ENCODE measurements at regions not wholly inside any gene's neighbourhood (a gene's known extent, or its start where the extent isn't known, plus 50 kb on each side); places are given as distances from the start of the nearest gene placed in this dataset.
A peak's percentile ranks its signal among the peaks of the same experiment; 100 is the strongest.

- DNase-seq, result no peak
These were observed 282.4 kb upstream of the CHAC2 start for GRCh38 chr2:53485021-53485728.

- no peak for DNase-seq
These were observed 283.1 kb upstream of the CHAC2 start for GRCh38 chr2:53484531-53484930.

GRCh38 chr2:53477517-53477916, 290.1 kb upstream of the CHAC2 start:
- DNase-seq, result no peak

GRCh38 chr2:53476834-53477233, 290.8 kb upstream of the CHAC2 start:
- DNase-seq, result no peak

GRCh38 chr2:53475766-53476165, 291.8 kb upstream of the CHAC2 start:
- DNase-seq, result no peak

DNA sequence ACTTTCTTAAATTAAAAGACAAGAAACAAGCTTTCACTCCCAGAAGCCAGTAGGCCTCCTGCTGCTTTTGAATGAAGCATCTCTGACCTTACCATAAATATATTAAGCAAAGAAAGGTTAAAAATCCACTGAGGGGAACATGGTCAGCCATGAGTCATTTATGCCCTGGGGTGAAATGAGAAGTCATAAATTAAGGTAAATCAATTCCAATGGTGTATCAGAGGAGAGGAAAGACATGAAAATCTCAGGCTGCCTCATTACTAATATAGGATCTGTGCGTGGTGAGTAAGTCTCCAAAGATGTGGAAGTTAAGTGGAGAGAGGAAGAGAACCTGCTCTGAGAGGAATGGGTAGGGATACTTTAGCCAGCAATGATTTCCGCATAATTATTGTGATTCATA, 292.3 kb upstream of the CHAC2 start:
- DNase-seq, result no peak

DNA sequence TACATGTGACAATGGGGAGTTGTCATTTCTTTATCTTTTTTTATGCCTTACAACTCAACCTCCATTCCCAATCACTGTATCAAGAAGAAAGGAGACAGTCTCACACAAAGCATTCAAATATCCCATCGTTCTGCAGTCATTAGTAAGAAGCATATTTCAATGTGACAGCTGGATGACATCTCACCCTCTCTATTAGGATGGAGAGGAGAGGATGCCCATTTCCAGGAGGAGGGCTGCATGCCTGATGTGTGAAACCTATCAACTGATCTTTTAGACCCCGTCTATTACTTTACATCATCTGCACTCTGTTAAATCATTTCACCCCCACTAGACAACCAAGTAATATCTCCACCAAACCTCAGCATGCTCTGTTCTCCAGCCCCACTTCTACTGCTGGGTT, 292.7 kb upstream of the CHAC2 start:
- DNase-seq, result no peak

DNA sequence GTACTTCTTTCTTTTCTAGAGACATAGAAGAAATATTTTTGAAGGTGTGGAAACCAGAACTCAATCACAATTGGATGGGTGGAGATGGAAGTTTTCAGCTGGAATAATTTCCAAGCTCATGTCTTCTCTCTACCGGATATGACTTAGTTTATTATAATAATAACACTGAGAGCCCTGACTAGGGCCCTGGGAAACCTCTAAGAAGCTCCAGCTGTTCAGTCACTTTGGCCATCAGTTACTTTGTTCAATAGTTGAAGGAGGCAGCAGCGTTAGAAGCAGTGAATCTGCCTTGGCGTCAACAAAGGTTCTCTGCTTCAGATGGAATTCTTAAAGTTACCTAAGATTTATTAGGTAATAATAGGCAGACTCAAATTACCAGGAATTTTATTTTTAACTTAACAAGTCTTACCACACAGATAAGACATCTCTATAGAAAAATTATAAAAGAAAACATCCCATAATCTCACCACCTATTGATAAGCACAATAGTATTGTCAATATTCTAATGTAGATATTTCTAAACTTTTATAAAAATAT, 293.8 kb upstream of the CHAC2 start:
- DNase-seq, result no peak

- DNase-seq, result peak; percentile 19
These were observed 294.4 kb upstream of the CHAC2 start for GRCh38 chr2:53473236-53473635.

DNA sequence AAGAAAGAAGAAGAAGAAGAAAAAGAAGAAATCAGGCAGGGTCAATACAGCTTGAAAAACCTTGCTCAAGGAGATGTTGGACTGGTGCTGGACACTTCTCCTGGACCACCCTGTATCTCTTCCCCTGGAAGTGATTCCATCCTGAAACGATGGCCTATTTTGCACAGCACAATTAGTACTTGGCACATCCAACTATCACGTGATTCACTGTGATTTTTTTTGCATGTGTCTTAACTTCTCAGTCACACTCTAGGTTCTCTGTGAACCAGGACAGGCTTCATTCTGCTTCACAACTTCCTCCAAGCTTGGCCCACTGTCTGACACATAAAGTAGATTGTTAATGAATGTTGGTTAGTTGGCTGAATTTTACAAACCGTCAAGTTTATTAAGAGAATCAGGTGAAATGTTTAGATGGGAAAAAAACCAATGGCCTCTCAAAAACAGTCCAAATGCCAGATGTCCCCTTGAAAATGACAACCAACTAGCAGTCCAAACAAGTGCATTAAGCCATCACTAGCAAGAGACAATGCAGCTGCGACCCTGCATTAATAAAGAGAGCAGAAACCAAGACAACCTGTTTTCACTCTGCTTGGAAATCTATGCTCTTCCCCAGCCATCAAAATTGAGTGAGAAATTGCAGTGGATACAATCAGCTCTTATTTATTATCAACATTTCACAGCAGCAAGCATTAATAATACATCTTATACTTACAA, 300.0 kb upstream of the CHAC2 start:
- DNase-seq, result no peak

DNA sequence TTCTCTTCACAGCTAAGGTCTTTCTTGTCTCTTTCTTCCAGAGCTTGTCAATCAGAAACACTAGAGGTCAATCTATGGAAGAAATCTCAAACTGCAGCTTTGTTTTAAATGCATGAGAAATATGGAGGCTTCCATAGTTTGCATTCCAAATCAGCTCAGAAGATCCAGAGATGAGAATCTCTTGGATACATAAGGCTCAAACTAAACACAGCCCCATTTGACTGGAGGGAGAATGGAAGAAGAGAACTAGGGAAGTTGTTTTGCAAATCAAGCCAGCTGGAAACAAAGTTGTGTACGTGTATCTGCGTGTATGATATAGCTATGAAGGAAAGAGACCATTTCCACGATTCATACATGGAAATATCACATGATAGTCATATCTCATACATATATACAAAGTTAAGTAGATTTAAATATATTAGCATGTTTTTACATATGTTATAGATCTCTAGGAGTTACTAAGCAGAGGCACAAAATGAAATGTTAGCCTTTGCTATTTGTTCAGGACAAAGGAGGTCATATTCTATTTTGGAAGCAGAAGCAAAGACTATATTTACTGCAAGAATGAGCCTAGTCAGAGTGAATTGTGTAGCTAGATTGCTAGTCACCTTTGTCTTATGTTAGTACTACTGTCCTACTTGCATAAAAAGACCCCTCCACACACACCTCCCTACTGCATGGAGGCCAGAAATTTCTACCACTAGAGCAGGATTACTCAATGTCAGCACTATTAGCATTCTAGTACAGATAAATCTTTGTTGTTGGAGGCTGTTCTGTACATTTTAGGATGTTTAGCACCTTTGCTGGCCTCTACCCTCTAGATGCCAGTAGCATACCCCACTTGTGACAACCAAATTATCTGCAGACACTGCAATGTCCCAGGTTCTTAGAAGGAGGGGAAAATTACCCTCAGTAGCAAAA, 303.5 kb upstream of the CHAC2 start:
- no peak for DNase-seq

DNA sequence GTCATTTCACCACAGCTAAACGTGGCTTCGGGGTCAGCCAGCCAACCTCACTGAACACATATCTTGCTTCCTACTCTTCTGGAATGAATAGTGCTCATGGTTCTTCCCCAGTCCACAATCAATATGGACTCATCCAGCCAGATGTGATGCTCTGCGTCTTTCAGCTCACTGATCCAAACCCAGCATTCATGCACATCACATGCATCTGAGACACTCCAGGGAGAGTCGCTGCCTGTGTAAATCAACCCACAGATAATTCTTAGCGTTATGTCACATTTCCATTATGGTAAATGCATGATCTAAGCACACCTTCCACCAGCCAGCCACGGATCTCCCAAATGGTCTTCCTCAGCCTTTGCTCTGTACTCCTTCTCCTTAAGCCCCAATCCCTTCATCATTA, 306.7 kb upstream of the CHAC2 start:
- DNase-seq, result no peak

DNA sequence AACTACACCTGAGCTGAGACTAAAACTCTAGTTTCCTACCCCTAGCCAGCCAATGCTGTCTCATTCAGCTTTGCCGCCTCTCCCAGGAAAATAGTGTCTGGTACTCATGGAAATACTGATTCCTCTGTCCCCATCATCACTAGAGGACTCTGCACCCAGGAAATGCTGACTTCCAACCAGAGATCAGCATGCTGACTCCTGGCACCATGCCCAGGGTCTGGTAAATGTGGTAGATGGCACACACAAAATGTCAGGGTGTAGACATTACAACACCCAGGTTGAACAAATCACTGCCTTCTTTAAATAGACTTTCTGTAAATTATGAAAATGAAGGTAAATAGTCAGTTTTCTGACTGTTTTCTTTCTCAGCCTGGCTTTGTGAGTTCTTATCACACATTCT, 307.3 kb upstream of the CHAC2 start:
- DNase-seq, result peak; percentile 20

DNA sequence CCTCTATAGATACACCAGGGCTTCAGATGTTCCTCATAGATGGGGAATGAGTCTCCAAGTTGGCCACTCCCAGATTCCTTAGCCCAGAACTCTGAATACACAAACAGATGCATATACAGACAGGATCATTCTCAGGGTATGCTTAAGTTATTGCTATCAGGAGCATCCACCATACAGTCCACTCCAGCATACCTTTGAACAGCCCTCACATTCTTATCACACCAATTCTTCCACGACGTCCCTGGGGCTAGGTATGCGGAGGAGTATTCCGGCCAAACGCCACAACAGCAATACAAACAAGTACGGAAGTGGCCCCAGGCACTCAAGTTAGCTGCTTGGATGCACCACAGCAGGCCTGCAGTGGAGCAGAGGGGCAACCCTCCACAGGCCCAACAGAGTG, 312.5 kb upstream of the CHAC2 start:
- DNase-seq, result no peak

DNA sequence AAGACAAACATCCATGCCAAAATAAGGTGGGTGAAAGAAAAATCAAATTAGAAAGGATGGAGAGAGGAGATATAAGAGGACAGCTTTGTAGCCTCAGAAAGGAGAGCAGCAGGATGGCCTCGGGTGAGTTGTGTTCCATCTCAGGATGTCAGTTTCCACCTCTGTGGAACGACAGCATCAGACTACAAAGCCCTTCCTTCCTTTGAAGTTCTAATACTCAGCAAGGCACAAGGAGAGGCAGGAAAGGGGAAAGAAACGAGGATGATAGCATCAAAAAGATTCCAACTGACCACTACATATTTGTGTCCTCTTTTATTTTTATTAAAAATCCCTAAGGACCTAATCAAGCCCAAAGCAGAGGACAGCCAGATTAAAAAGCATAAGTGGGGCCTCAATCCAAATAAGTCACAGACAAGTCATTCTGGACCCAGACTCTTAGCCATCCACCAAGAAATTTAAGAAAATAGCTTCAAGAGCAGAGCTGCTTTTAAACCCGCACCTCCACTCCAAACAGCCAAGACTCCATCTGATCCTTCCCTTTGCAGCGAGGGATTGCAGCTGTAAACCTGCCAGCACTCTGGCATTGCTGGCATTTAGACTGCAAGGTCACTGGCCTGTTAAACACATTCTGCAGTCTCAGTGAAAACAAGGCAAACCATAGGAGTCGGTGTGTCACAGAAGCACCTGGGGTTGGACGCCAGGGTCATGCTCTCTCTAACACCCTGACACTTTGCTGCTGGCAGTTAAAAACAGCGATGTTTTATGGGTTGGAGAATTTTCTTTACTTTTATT, 314.5 kb upstream of the CHAC2 start:
- no peak for DNase-seq

GRCh38 chr2:53452400-53452799, 315.2 kb upstream of the CHAC2 start:
- no peak for DNase-seq

GRCh38 chr2:53450923-53451322, 316.7 kb upstream of the CHAC2 start:
- DNase-seq, result no peak

DNA sequence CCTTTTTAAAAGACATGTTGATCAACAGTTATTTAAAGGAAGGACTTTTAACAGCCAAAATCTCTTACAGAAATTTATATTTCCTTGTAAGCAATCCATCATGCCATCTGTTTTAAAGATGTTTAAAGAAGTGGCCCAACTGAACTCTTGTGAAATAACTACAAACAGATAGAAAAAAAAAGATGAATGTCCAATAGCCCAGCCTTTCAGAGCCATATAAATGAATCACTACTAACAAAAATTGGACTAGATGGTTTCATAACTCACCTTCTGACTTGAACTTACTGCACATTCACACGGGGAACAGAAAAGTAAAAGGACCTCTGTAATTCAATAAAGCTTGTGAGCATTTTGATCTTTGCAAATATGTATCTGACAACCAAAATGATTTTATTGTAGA, 319.0 kb upstream of the CHAC2 start:
- no peak for DNase-seq

GRCh38 chr2:53448086-53448485, 319.5 kb upstream of the CHAC2 start:
- DNase-seq, result no peak

GRCh38 chr2:53445383-53446070, 322.1 kb upstream of the CHAC2 start:
- DNase-seq, result no peak

DNA sequence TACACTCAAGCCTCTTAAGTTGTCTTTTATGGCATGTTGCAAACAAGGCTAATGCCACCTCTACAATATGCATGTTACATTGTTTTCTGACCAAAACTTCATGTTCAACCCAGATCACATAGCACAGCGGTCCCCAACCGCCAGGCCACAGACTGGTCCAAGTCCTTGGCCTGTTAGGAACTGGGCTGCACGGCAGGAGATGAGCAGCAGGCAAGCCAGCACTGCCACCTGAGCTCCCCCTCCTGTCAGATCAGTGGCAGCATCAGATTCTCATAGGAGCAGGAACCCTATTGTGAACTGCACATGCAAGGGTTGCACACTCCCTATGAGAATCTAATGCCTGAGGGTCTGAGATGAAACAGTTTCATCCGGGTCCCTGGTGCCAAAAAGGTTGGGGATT, 324.8 kb upstream of the CHAC2 start:
- DNase-seq, result no peak

DNA sequence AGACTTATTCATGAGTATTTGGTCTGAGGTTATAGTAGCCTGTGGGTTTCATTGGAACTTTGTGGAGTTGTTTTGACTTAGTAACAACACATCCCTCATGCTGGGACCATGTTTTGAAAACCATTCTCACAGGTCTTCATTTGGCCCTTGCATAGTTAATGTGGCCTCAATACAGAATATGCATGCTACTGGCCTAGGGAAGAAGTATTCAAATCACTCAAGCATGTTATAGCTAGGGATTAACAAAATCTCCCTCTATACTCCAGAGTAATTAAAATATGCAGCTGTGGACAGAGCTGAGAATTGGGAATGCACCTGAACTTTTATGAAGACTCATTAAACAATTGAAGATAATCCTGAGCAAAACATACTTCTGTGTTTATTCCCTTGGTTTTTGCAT, 325.5 kb upstream of the CHAC2 start:
- DNase-seq, result no peak

All from RPMI8226 (cell line).